Liver (tissue), 7 donors: ENCODE measurements at regions not wholly inside any gene's neighbourhood (a gene's known extent, or its start where the extent isn't known, plus 50 kb on each side); places are given as distances from the start of the nearest gene placed in this dataset.

ENCODE experiments used
- DNase-seq: peaks from one replicate; pipeline ENCODE4 v3.0.0-alpha.2; 2017; ENCODE audit warnings: low spot score
- H3K27ac ChIP-seq, 2 donors: one replicate each; pipeline ENCODE4 v1.7.0; 2013; ENCODE audit warnings: inconsistent platforms in 2 of 2, low read length in 2 of 2, control low read depth in 1 of 2, low read depth in 1 of 2, mild to moderate bottlenecking in 1 of 2
- H3K27me3 ChIP-seq, 4 donors: one replicate each; pipeline versions ENCODE4 v1.6.1 to v1.7.0; 2013; ENCODE audit warnings: low read length in 3 of 4, inconsistent platforms in 1 of 4, mild to moderate bottlenecking in 1 of 4, moderate library complexity in 1 of 4; ENCODE audit not compliant: control insufficient read depth in 4 of 4, insufficient read depth in 4 of 4
- H3K36me3 ChIP-seq, 4 donors: one replicate each; pipeline versions ENCODE4 v1.6.1 to v1.7.0; 2013; ENCODE audit warnings: low read length in 3 of 4, mild to moderate bottlenecking in 3 of 4, low read depth in 1 of 4, moderate library complexity in 1 of 4; ENCODE audit not compliant: control insufficient read depth in 4 of 4, insufficient read depth in 3 of 4
- H3K4me1 ChIP-seq, 4 donors: one replicate each; pipeline versions ENCODE4 v1.6.1 to v1.7.0; 2013; ENCODE audit warnings: low read length in 3 of 4, mild to moderate bottlenecking in 3 of 4, moderate library complexity in 1 of 4; ENCODE audit not compliant: control insufficient read depth in 4 of 4, insufficient read depth in 4 of 4
- H3K4me3 ChIP-seq, 3 donors: one replicate each; pipeline versions ENCODE4 v1.6.1 to v1.7.0; 2013; ENCODE audit warnings: low read length in 3 of 3, control low read depth in 1 of 3, low read depth in 1 of 3, mild to moderate bottlenecking in 1 of 3
- H3K9ac ChIP-seq, 2 donors: one replicate each; pipeline ENCODE4 v1.7.0; 2013; ENCODE audit warnings: low read length in 2 of 2, mild to moderate bottlenecking in 2 of 2, moderate library complexity in 2 of 2, control low read depth in 1 of 2, low read depth in 1 of 2
- H3K9me3 ChIP-seq, 4 donors: one replicate each; pipeline versions ENCODE4 v1.6.1 to v1.7.0; 2013; ENCODE audit warnings: low read length in 3 of 4; ENCODE audit not compliant: control insufficient read depth in 4 of 4
- FOXA1 ChIP-seq: IDR thresholded peaks from 2 replicates; pipeline ENCODE4 v1.6.1; 2016; ENCODE audit warnings: antibody characterized with exemption
- FOXA2 ChIP-seq: IDR thresholded peaks from 2 replicates; pipeline ENCODE4 v1.6.1; 2016; ENCODE audit warnings: antibody characterized with exemption
- HNF4A ChIP-seq, 2 donors: conservative IDR thresholded peaks; 2 replicates each; pipeline ENCODE4 v1.6.1; 2016; ENCODE audit warnings: antibody characterized with exemption in 2 of 2, mild to moderate bottlenecking in 2 of 2
- REST ChIP-seq: IDR thresholded peaks from 2 replicates; pipeline ENCODE4 v1.6.1; 2016; ENCODE audit warnings: antibody characterized with exemption, mild to moderate bottlenecking
- SP1 ChIP-seq: IDR thresholded peaks from 2 replicates; pipeline ENCODE4 v1.6.1; 2018; ENCODE audit warnings: antibody characterized with exemption, mild to moderate bottlenecking
- YY1 ChIP-seq: IDR thresholded peaks from 2 replicates; pipeline ENCODE4 v1.6.1; 2016; ENCODE audit warnings: antibody characterized with exemption, mild to moderate bottlenecking
- WGBS: extraction: QIAGEN DNeasy Blood & Tissue Kit; methylation state at CpG from one replicate; pipeline ENCODE4 v1.1.7; 2013; 5-methylcytosine and 5-hydroxymethylcytosine counted together
- TF ChIP-seq, protein P1 (sequence below): IDR thresholded peaks from 2 replicates; pipeline ENCODE4 v1.6.1; 2016; ENCODE audit warnings: antibody characterized with exemption
- TF ChIP-seq, protein P2 (sequence below): IDR thresholded peaks from 2 replicates; pipeline ENCODE4 v1.6.1; 2016; ENCODE audit warnings: antibody characterized with exemption
- donor health status: healthy.
- donor health status: healthy.
- donor health status: healthy.
- donor health status: healthy.

DNA sequence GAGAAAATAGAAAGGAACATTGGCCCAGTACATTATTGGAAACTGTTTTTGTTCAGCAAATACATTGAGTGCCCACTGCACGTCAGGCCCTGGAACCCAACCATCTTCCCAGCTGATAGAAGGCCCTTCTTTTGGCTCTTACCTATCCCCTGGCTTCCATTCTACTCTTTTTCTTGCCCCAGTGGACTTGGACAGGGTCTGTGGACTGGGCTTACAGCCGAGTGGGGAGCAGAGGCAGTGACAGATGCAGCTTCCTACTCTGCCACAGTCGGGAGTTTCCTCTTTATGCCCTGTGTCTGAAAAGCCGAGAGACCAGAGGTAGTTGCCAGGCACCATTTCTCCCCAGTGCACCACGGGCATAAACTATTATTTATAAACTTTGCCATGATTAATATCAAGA lies 70.4 kb downstream of the ARHGAP35 start:
- Histone ChIP-seq H3K27me3 (no peaks in the 10 kb centered on the region), H3K4me1 (peaks cover 0 to 14% (median 4%) of the 10 kb centered on the region in 4 donors), H3K9me3 (no peaks in the 10 kb centered on the region), H3K9ac (no peak overlapping the region), H3K27ac (no peak overlapping the region), H3K4me3 (no peak overlapping the region), H3K36me3 (no peaks in the 10 kb centered on the region)
- WGBS, result 58% methylated on average over 5 of the region's 5 CpGs
- TF ChIP-seq HNF4A (conservative IDR thresholded peaks at IDR 0.05) (no peak), SP1 (no peak), FOXA1 (no peak), FOXA2 (no peak), YY1 (no peak), REST (no peak)
- TF ChIP-seq, protein P1, sequence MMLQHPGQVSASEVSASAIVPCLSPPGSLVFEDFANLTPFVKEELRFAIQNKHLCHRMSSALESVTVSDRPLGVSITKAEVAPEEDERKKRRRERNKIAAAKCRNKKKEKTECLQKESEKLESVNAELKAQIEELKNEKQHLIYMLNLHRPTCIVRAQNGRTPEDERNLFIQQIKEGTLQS, result no peak
- no peak for DNase-seq

DNA sequence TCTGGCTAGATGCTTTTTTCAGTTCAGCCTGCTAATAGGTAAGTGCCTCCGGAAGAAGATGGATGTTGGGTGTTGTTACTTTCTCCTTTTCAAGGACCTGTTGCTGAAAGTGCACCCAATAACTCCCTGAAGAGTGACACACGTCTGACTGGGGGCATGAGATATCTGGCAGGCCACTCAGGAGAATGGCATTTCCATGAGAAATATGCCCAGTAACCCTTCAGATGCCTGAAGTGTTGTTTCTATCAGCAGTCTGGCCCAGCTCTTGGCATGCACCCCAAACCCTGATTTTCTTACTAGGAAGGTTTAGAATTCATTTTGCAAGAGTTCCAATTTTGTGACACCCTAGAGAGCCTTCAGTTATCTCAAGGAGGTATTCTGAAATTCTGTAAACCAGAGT lies 71.5 kb downstream of the ARHGAP35 start:
- Histone ChIP-seq H3K4me1 (peaks cover 0 to 4% (median 3%) of the 10 kb centered on the region in 4 donors), H3K4me3 (no peak overlapping the region), H3K9ac (no peak overlapping the region), H3K27ac (no peak overlapping the region), H3K9me3 (no peaks in the 10 kb centered on the region), H3K27me3 (no peaks in the 10 kb centered on the region), H3K36me3 (peaks cover 0 to 2% (median under 1%) of the 10 kb centered on the region in 4 donors)
- TF ChIP-seq REST, result no peak
- TF ChIP-seq, protein P2, sequence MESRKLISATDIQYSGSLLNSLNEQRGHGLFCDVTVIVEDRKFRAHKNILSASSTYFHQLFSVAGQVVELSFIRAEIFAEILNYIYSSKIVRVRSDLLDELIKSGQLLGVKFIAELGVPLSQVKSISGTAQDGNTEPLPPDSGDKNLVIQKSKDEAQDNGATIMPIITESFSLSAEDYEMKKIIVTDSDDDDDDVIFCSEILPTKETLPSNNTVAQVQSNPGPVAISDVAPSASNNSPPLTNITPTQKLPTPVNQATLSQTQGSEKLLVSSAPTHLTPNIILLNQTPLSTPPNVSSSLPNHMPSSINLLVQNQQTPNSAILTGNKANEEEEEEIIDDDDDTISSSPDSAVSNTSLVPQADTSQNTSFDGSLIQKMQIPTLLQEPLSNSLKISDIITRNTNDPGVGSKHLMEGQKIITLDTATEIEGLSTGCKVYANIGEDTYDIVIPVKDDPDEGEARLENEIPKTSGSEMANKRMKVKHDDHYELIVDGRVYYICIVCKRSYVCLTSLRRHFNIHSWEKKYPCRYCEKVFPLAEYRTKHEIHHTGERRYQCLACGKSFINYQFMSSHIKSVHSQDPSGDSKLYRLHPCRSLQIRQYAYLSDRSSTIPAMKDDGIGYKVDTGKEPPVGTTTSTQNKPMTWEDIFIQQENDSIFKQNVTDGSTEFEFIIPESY, result no peak
- no peak for DNase-seq
- 65% methylated on average over 2 of the region's 2 CpGs for WGBS
